ENCODE measurements at regions not wholly inside any gene's neighbourhood (a gene's known extent, or its start where the extent isn't known, plus 50 kb on each side); places are given as distances from the start of the nearest gene placed in this dataset.

- DNase-seq = no peak
These were observed 291.4 kb downstream of the YTHDC2 start for GRCh38 chr5:113804943-113805342.

GRCh38 chr5:113806250-113806649, 292.8 kb downstream of the YTHDC2 start:
- no peak for DNase-seq

GRCh38 chr5:113806904-113807303, 293.4 kb downstream of the YTHDC2 start:
- no peak for DNase-seq

- DNase-seq = no peak
These were observed 294.0 kb downstream of the YTHDC2 start for GRCh38 chr5:113807427-113807991.

- DNase-seq = no peak
These were observed 295.5 kb downstream of the YTHDC2 start for GRCh38 chr5:113808956-113809355.

GRCh38 chr5:113809626-113810025, 296.1 kb downstream of the YTHDC2 start:
- no peak for DNase-seq

- no peak for DNase-seq
These were observed 300.0 kb downstream of the YTHDC2 start for GRCh38 chr5:113813466-113813865.

GRCh38 chr5:113817683-113818082, 304.2 kb downstream of the YTHDC2 start:
- no peak for DNase-seq

GRCh38 chr5:113823696-113824095, 310.2 kb downstream of the YTHDC2 start:
- no peak for DNase-seq

- DNase-seq = no peak
These were observed 310.8 kb downstream of the YTHDC2 start for GRCh38 chr5:113824307-113824706.

- no peak for DNase-seq
These were observed 311.7 kb downstream of the YTHDC2 start for GRCh38 chr5:113825176-113825575.

GRCh38 chr5:113846941-113847340, 333.4 kb downstream of the YTHDC2 start:
- no peak for DNase-seq

GRCh38 chr5:113864437-113864836, 350.9 kb downstream of the YTHDC2 start:
- DNase-seq = no peak

GRCh38 chr5:113866763-113867162, 353.3 kb downstream of the YTHDC2 start:
- no peak for DNase-seq

GRCh38 chr5:113869611-113870010, 356.1 kb downstream of the YTHDC2 start:
- no peak for DNase-seq

- no peak for DNase-seq
These were observed 358.5 kb downstream of the YTHDC2 start for GRCh38 chr5:113871972-113872371.

- no peak for DNase-seq
These were observed 361.6 kb downstream of the YTHDC2 start for GRCh38 chr5:113875096-113875495.

GRCh38 chr5:113891491-113891890, 378.0 kb downstream of the YTHDC2 start:
- no peak for DNase-seq

GRCh38 chr5:113896789-113897188, 383.3 kb downstream of the YTHDC2 start:
- DNase-seq = no peak

- no peak for DNase-seq
These were observed 384.3 kb downstream of the YTHDC2 start for GRCh38 chr5:113897748-113898147.

- no peak for DNase-seq
These were observed 386.6 kb downstream of the YTHDC2 start for GRCh38 chr5:113900141-113900540.

GRCh38 chr5:113900816-113901215, 387.3 kb downstream of the YTHDC2 start:
- no peak for DNase-seq

GRCh38 chr5:113901718-113902117, 388.2 kb downstream of the YTHDC2 start:
- no peak for DNase-seq

GRCh38 chr5:113902917-113903660, 389.6 kb downstream of the YTHDC2 start:
- no peak for DNase-seq

GRCh38 chr5:113909782-113910181, 396.3 kb downstream of the YTHDC2 start:
- DNase-seq = no peak

Data from activated naive CD4-positive, alpha-beta T cell treated with Interleukin-2 at 50 U/mL for 16 hours (primary cell).